ENCODE measurements at regions not wholly inside any gene's neighbourhood (a gene's known extent, or its start where the extent isn't known, plus 50 kb on each side); places are given as distances from the start of the nearest gene placed in this dataset.

DNA sequence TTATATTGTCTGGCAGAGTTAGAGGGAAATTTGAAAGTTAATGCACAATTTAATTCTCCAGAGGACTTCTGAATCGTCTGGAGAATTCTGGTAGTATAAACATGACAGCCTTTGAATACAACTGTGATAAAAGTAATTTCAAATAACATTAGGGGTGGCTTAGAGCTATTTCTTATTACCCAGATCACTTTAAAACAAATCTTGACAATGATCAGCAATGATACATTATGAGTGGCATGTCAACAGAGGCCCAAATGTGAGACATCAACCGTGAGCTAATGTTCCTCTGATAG, 259.1 kb downstream of the HACE1 start:
- TF ChIP-seq, protein P1, sequence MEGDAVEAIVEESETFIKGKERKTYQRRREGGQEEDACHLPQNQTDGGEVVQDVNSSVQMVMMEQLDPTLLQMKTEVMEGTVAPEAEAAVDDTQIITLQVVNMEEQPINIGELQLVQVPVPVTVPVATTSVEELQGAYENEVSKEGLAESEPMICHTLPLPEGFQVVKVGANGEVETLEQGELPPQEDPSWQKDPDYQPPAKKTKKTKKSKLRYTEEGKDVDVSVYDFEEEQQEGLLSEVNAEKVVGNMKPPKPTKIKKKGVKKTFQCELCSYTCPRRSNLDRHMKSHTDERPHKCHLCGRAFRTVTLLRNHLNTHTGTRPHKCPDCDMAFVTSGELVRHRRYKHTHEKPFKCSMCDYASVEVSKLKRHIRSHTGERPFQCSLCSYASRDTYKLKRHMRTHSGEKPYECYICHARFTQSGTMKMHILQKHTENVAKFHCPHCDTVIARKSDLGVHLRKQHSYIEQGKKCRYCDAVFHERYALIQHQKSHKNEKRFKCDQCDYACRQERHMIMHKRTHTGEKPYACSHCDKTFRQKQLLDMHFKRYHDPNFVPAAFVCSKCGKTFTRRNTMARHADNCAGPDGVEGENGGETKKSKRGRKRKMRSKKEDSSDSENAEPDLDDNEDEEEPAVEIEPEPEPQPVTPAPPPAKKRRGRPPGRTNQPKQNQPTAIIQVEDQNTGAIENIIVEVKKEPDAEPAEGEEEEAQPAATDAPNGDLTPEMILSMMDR (IDR thresholded peaks at IDR 0.05): no peak
- no peak for TF ChIP-seq POLR2A (IDR thresholded peaks at IDR 0.05)

Data from testis (tissue), 2 donors.